ENCODE measurements at regions not wholly inside any gene's neighbourhood (a gene's known extent, or its start where the extent isn't known, plus 50 kb on each side); places are given as distances from the start of the nearest gene placed in this dataset.

- TF ChIP-seq CTCF (IDR thresholded peaks at IDR 0.05) (no peak), ZFX (IDR thresholded peaks at IDR 0.05; ENCODE audit: borderline replicate concordance) (no peak)
Measured at GRCh38 chr4:3660928-3661515, 105.2 kb upstream of the ADRA2C start.
